ENCODE measurements at regions not wholly inside any gene's neighbourhood (a gene's known extent, or its start where the extent isn't known, plus 50 kb on each side); places are given as distances from the start of the nearest gene placed in this dataset.

DNA sequence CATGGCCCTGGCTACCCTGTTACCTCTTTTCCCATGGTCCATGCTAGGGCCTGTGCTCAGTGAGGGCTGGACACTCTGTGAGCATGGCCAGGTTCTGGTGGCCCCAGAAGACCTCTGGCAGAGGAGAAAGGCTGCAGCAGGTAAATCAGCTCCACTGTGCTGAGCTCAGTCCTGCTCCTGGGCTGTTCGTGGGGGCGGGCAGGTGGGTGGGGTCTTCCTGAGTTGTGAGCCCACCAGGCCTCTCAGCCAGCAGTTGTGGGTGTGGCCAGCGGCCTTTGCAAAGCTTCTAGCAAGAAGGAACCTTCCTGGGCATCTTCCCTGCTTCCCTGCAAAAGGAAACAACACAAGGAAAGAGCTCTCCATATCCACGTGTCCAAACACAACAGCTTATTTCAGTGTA is 85.3 kb upstream of the STX18 start:
- DNase-seq (ENCODE audit: low read depth, low spot score), result no peak
- TF ChIP-seq, protein P1, sequence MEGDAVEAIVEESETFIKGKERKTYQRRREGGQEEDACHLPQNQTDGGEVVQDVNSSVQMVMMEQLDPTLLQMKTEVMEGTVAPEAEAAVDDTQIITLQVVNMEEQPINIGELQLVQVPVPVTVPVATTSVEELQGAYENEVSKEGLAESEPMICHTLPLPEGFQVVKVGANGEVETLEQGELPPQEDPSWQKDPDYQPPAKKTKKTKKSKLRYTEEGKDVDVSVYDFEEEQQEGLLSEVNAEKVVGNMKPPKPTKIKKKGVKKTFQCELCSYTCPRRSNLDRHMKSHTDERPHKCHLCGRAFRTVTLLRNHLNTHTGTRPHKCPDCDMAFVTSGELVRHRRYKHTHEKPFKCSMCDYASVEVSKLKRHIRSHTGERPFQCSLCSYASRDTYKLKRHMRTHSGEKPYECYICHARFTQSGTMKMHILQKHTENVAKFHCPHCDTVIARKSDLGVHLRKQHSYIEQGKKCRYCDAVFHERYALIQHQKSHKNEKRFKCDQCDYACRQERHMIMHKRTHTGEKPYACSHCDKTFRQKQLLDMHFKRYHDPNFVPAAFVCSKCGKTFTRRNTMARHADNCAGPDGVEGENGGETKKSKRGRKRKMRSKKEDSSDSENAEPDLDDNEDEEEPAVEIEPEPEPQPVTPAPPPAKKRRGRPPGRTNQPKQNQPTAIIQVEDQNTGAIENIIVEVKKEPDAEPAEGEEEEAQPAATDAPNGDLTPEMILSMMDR (IDR thresholded peaks at IDR 0.05; ENCODE audit: low read depth, low read length), result no peak
- no peak overlapping the region for H3K4me3 ChIP-seq (ENCODE audit: low read depth, low read length)
- in situ Hi-C loops (cut with HindIII; ENCODE audit: low sequenced_read_pairs), result no loop called here

DNA sequence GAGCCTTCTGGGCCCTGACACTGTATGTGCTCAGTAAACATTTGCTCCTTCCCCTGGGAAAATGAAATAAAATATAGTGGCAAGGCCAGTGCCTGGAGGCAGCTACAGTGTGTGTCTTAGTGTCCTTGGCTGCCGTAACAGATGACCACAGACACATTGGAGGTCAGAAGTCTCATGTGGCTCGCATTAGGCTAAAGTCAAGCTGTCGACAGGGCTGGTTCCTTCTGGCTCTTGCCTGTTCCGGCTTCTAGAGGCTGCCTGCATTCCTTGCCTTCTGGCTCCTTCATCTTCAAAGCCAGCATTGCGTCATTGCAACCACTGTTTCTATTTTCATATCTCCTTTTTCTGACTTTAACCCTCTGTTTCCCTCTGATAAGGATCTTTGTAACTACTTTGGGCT is 83.6 kb upstream of the STX18 start:
- no peak overlapping the region for H3K4me3 ChIP-seq (ENCODE audit: low read depth, low read length)
- in situ Hi-C loops (cut with HindIII; ENCODE audit: low sequenced_read_pairs), result no loop called here
- TF ChIP-seq, protein P1 (IDR thresholded peaks at IDR 0.05; ENCODE audit: low read depth, low read length), result no peak
- DNase-seq (ENCODE audit: low read depth, low spot score), result peak; percentile 31

DNA sequence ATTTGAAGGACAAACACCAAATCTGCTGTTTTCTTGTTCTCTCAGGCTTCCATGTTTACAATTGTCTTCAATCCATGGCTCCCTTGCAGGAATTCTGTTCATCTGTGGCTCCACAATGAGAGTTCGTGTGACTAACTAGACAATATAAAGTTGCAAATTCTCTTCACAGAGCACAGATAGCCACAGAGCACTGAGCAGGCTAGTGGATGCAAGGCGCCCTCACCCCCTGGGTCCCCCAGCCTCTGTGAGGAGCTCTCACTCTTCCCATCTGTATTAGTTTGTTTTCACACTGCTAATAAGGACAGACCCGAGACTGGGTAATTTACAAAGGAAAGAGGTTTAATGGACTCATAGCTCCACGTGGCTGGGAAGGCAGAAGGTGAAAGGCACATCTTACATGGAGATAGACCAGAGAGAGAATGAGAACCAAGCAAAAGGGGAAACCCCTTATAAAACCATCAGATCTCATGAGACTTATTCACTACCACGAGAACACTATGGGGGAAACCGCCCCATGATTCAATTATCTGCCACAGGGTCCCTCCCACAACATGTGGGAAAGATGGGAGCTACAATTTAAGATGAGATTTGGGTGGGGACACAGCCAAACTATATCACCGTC is 82.5 kb upstream of the STX18 start:
- in situ Hi-C loops (cut with HindIII; ENCODE audit: low sequenced_read_pairs), result no loop called here
- H3K4me3 ChIP-seq (ENCODE audit: low read depth, low read length), result no peak overlapping the region
- no peak for DNase-seq (ENCODE audit: low read depth, low spot score)
- TF ChIP-seq, protein P1 (IDR thresholded peaks at IDR 0.05; ENCODE audit: low read depth, low read length), result no peak

DNA sequence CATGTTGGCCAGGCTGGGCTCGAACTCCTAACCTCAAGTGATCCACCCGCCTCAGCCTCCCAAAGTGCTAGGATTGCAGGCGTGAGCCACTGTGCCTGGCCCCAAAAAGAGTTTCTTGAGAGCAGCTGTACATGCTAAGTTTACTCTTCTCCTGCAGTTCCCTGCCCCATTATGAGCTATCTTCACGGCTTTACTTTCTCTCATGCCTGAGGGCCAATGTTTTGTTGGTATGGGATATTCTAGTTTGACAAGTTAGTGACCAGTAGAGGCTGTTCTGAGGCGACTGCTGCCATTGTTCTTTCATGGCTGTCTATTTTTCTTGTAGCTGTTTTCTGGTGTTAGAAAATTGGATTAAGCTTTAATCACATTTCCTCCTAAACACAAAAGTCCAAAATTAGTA is 78.0 kb upstream of the STX18 start:
- no peak overlapping the region for H3K4me3 ChIP-seq (ENCODE audit: low read depth, low read length)
- no peak for DNase-seq (ENCODE audit: low read depth, low spot score)
- in situ Hi-C loops (cut with HindIII; ENCODE audit: low sequenced_read_pairs), result no loop called here
- TF ChIP-seq, protein P1 (IDR thresholded peaks at IDR 0.05; ENCODE audit: low read depth, low read length), result no peak

DNA sequence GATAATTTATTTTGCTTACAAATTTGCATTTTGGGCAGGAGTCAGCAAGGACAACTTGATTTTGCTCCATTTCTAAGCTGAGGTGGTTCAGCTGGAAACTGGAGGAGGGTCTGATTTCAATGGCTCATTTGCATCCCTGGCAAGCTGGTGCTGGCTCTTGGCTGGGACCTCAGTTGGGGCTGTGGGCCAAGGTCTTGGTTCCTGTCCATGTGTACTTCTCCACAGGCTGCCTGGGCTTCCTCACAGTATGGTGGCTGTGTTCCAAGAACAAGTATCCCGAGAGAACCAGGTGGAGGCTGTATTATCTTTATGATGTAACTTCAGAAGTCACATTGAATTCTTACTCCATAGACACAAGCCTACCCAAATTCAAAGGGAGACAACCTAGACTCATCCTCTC is 77.0 kb upstream of the STX18 start:
- no peak overlapping the region for H3K4me3 ChIP-seq (ENCODE audit: low read depth, low read length)

DNA sequence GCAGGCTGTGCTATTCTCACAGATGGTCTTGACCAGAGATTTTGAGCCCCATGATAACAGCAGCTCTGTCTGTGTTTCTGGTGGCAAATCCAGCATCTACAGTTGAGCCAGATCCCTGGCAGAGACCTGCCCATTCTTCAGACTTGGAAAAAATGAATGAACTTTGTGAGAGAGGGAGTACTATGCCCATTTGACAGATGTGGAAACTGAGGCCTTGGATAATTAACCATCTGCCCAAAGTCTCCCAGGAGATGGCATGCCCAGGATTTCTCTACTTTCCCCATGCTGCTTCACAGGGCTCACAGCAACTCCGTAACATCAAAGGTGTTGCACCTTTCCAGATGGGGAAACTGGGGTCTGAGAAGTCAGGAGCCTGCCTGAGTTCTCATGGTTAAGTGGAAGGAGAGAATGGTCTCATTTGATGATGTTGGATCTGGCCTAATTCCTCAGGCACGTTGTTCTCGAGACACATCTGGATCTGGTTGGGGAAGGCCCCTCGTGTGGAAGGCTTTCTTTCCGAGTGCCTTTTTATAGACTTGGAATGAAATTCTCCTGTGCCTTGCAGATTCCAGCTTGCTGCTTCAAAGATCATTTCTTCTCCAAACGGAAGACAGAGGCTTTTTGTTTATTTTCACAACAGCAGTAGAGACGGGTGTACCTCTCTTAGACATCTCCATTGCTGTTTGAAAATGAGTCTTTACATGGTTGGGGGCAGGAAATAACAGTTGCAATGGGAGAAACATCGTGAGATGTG is 73.3 kb upstream of the STX18 start:
- TF ChIP-seq, protein P1 (IDR thresholded peaks at IDR 0.05; ENCODE audit: low read depth, low read length), result no peak
- in situ Hi-C loops (cut with HindIII; ENCODE audit: low sequenced_read_pairs), result no loop called here
- peak; percentile 60 for DNase-seq (ENCODE audit: low read depth, low spot score)
- no peak overlapping the region for H3K4me3 ChIP-seq (ENCODE audit: low read depth, low read length)

More for the DNA sequence above, 77.0 kb upstream of the STX18 start:
- in situ Hi-C loops (cut with HindIII; ENCODE audit: low sequenced_read_pairs), result no loop called here
- TF ChIP-seq, protein P1 (IDR thresholded peaks at IDR 0.05; ENCODE audit: low read depth, low read length), result no peak
- DNase-seq (ENCODE audit: low read depth, low spot score), result peak; percentile 78

All from astrocyte of the spinal cord (primary cell).